ENCODE measurements at regions not wholly inside any gene's neighbourhood (a gene's known extent, or its start where the extent isn't known, plus 50 kb on each side); places are given as distances from the start of the nearest gene placed in this dataset.

- no peak for DNase-seq
These were observed 52.8 kb upstream of the ANO1 start for GRCh38 chr11:70025308-70025707.

- DNase-seq = no peak
These were observed 52.1 kb upstream of the ANO1 start for GRCh38 chr11:70026012-70026411.

- no peak for DNase-seq
These were observed 51.4 kb upstream of the ANO1 start for GRCh38 chr11:70026726-70027125.

GRCh38 chr11:70027451-70027850, 50.7 kb upstream of the ANO1 start:
- no peak for DNase-seq

GRCh38 chr11:70028147-70028855, 49.8 kb upstream of the ANO1 start:
- no peak for DNase-seq

All from muscle of arm (tissue), 1 donor.